Gastrocnemius medialis (tissue), 4 donors: ENCODE measurements at regions not wholly inside any gene's neighbourhood (a gene's known extent, or its start where the extent isn't known, plus 50 kb on each side); places are given as distances from the start of the nearest gene placed in this dataset.

Experiments
- CTCF ChIP-seq, 5 experiments: fragments of 450-650 bp in 3 of 5; fragments of 200-600 bp in 2 of 5; sonication (generic) in 2 of 5; IDR thresholded peaks in 4 of 5; conservative IDR thresholded peaks in 1 of 5; 1 replicate in 4 of 5; 2 replicates in 1 of 5; pipeline ENCODE4 v1.5.1; 2016 to 2019; ENCODE audit warnings: antibody characterized with exemption in 5 of 5, mild to moderate bottlenecking in 3 of 5, moderate library complexity in 3 of 5
- POLR2A ChIP-seq, 2 donors: fragments of 450-650 bp; IDR thresholded peaks; one replicate each; pipeline ENCODE4 v1.6.1; 2017; ENCODE audit warnings: antibody characterized with exemption in 2 of 2, mild to moderate bottlenecking in 2 of 2, moderate library complexity in 2 of 2

DNA sequence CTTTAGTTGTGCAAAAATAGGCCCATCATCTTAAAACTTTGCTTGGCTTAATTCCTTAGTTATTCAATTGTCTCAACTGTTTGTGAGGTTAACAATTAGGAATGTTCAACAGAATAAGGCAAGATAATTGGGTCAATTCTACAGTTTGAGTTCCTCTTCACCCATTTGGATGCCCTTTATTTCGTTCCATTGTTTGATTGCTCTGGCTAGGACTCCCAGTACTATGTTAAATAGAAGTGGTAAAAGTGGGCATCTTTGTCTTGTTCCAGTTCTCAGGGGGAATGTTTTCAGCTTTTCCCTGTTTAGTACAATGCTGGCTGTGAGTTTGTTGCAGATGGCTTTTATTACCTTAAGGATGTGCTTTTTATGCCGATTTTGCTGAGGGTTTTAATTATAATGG, 761.5 kb upstream of the GRIA3 start:
- TF ChIP-seq POLR2A (IDR thresholded peaks at IDR 0.05) = no peak
- no peak for TF ChIP-seq CTCF (IDR thresholded peaks at IDR 0.05 in 4 of 5, conservative IDR thresholded peaks at IDR 0.05 in 1 of 5)
